NCI-H1436 (cell line): ENCODE measurements at regions not wholly inside any gene's neighbourhood (a gene's known extent, or its start where the extent isn't known, plus 50 kb on each side); places are given as distances from the start of the nearest gene placed in this dataset.

Source experiments
- DNase-seq: peaks from one replicate; lab custom pipeline; 2025; lab: John Stamatoyannopoulos, UW

- no peak for DNase-seq
Measured at GRCh38 chr1:229971141-229971540, 95.9 kb upstream of the GALNT2 start.

DNA sequence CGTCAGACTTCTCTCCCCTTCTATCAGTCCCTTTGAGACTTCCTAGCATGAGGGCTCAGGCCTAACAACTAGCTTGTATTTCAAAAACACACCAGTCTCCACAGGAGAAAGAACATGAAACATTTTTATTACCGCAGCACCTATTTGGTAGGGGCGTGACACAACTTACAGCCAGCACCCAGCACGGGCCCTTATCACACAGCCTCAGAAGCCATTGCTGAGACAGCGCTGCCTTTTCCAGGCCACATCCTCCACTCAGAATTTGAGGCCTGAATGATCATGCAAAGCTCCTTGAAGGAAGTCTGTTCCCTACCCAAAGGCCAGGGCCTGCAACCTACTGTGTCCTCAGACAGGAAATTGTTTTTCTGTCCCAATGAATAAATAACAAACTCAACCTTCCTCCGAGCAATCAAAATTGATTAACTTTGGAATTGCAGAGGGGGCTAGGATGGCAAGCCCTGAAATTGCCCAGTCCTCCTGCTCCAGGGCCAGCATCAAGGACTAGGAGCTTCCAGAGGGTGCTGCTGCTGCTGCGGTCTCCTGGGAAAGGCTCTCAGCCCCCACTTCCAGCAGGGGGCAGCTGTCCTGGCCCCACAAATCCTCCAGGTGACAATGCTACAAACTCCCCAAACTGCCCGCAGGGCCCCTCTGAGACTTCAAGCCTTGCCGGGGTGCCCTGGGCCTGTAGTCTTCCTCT lies 94.3 kb upstream of the GALNT2 start:
- no peak for DNase-seq

DNA sequence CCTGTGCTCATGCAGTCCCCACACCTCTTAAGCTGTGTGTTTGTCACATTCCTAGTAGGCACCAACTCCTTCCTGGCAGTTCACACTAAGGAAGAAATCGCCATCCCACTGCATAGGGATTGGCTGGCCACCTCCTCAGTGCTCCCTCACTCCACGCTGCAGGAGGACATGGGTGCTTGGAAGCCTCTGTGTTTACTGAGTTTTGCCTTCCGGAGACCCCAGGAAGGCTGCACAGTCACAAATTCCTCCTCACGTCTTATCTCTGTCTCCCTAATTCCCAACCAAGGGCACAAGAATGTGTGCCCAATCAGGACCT lies 93.8 kb upstream of the GALNT2 start:
- DNase-seq: no peak

DNA sequence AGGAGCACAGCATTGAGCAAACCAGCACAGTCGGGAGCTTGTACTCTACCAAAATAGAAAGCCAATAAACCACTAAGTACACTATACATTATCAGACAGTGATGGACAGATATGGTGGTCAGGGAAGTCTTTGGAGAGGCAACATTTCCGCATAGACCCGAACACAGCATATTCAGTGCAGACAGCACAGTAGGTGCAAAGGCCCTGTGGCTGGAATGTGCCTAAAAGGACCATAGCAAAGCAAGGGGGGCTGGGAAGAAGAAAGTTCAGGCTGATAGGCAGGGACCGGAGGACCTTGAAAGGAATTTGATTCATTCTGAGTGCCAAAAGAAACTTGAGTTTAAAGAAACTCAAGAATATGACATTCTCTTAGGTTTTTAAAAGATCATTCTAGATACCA lies 92.0 kb upstream of the GALNT2 start:
- DNase-seq: no peak

DNA sequence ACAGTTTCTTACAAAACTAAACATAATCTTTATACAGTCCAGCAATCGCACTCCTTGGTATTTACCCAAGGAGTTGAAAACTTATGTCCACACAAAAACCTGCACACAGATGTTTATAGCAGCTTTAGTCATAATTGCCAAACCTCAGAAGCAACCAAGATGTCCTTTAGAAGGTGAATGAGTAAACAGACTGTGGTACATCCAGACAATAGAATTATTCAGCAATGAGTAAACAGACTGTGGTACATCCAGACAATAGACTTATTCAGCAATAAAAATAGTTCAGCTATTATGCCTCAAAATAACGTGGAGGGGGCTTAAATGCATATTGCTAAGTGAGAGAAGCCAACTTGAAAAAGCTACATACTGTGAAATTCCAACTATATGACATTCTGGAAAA lies 87.0 kb upstream of the GALNT2 start:
- no peak for DNase-seq

GRCh38 chr1:229981736-229982135 lies 85.3 kb upstream of the GALNT2 start:
- no peak for DNase-seq

DNA sequence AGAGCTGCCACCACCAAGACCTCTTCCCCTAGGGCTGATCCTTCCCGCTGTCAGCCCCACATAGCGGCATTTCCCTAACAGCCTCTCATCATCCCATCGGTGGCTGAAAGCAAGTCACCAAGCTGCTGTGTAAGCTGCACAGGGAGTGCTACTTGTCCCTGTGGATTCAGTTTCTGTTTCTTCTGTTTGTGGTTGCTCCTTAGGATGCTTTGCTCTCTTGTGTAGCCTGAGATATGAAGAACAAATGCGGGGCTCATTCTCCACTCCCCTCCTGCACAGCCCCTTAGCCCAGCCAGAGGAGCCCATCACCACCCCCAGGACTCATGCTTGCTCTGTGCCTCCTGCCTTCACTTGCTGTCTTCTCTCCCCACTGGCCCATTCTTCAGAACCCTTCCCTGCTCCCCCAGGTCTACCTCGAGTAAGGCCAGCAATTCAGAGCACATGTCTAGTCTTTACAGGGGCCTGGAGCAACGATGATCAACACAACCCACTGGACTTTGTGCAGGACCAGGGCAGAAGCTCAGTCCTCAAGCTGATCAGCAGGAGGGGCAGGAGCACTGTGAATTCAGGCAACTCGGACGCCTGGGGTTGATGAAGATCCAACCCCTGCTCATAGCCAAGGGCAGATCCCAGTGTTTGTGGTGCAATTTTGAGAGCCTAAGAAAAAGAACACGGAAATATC lies 82.6 kb upstream of the GALNT2 start:
- DNase-seq: no peak

GRCh38 chr1:229984992-229985612 lies 81.9 kb upstream of the GALNT2 start:
- no peak for DNase-seq

DNA sequence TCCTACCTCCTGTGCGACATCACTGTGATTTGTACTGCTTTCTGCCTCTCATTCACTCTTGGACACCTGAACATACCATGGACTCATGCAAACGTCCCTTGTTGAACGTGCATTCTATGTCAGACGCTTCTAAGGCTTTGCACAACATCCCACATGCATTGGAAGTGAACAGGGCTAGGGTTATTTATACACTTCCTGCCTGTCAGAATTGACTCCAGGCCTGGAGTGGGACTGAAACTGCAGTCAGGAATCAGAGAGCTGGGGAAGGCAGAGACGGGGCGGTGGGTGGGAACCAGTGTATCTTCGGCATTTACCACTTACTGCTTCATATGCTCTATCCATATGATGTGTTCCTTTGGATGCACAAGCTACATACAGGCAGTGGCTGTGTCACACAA lies 81.4 kb upstream of the GALNT2 start:
- DNase-seq: no peak

GRCh38 chr1:229986737-229987337 lies 80.2 kb upstream of the GALNT2 start:
- no peak for DNase-seq

GRCh38 chr1:229987953-229988352 lies 79.1 kb upstream of the GALNT2 start:
- DNase-seq: no peak

DNA sequence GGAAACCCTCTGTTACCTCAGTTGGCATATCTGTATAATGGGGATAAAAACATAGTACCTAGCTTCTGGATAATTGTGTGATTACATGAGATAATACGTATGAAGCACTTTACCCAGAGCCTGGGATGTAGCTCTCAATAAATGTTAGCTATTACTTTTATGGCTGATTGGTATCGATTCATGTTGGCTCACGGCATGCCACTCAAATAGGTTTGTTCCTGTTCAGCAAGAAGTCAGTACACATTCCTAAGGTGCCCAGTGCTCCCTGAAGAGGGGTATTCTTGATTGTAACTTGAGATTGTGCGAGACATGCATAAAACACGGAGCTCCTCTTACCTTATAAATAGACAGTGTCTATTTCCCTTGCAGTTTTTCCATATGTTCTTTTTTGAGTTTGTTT lies 78.5 kb upstream of the GALNT2 start:
- no peak for DNase-seq

- DNase-seq: no peak
Measured at GRCh38 chr1:229989591-229990248, 77.3 kb upstream of the GALNT2 start.

GRCh38 chr1:229990326-229990725 lies 76.7 kb upstream of the GALNT2 start:
- no peak for DNase-seq

DNA sequence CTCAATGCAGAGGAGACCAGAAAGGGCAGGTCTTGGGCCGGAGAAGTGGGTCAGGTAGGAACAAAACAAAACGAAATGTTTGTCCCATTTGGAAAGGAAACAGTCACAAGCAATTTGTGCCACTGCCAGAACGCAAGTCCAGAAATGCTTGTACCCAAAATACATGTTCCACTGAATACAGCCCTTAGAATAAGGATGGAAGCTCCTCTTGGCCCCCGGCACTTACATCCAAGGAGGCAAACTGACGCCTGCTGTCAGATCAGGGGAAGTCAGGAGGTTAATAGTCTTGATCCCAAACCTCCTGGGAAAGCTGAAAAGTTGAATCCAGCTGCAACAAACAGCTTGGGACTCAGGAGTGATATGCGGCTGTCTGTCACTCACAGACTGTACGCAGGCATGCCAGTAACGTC lies 75.9 kb upstream of the GALNT2 start:
- no peak for DNase-seq

- DNase-seq: no peak
Measured at GRCh38 chr1:229991724-229992333, 75.2 kb upstream of the GALNT2 start.

DNA sequence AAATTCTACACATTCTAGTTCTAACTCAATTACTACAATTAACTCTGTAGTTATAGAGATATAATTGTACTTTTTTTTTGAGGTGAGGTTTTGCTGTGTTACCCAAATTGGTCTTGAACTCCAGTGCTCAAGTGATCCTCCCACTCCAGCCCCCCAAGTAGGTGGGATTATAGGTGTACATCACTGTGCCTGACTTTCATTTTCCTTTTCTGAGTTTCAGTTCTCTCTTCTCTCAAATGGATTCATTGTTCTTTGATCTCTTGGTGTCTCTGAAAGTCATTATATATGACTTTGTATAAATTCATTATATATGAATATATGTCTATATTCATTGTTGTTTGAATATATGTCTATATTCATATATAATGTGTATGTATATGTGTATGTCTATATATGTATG lies 74.0 kb upstream of the GALNT2 start:
- no peak for DNase-seq

- DNase-seq: no peak
Measured at GRCh38 chr1:229993894-229994293, 73.1 kb upstream of the GALNT2 start.

- no peak for DNase-seq
Measured at GRCh38 chr1:229999004-229999670, 67.9 kb upstream of the GALNT2 start.

GRCh38 chr1:230000493-230001184 lies 66.4 kb upstream of the GALNT2 start:
- no peak for DNase-seq

GRCh38 chr1:230002164-230002803 lies 64.8 kb upstream of the GALNT2 start:
- no peak for DNase-seq
